Adipocyte (in vitro differentiated cells): ENCODE measurements at regions not wholly inside any gene's neighbourhood (a gene's known extent, or its start where the extent isn't known, plus 50 kb on each side); places are given as distances from the start of the nearest gene placed in this dataset.

Experiments
- DNase-seq: peaks from one replicate; pipeline ENCODE4 v3.0.0-alpha.2; 2015; ENCODE audit warnings: low read depth
- H3K27me3 ChIP-seq: replicated peaks from 2 replicates; pipeline ENCODE4 v1.7.0; 2013; ENCODE audit warnings: mild to moderate bottlenecking, low read length, moderate library complexity; ENCODE audit not compliant: control insufficient read depth, insufficient read depth
- H3K36me3 ChIP-seq: 2 replicates; pipeline ENCODE4 v1.7.0; 2013; ENCODE audit warnings: low read length, mild to moderate bottlenecking, moderate library complexity; ENCODE audit not compliant: control insufficient read depth, insufficient read depth, severe bottlenecking
- H3K4me1 ChIP-seq: 2 replicates; pipeline ENCODE4 v1.7.0; 2013; ENCODE audit warnings: mild to moderate bottlenecking, low read length, moderate library complexity; ENCODE audit not compliant: control insufficient read depth, insufficient read depth
- H3K4me3 ChIP-seq: 2 replicates; pipeline ENCODE4 v1.7.0; 2013; ENCODE audit warnings: mild to moderate bottlenecking, low read length, moderate library complexity
- H3K9ac ChIP-seq: 2 replicates; pipeline ENCODE4 v1.7.0; 2013; ENCODE audit warnings: mild to moderate bottlenecking, low read length, moderate library complexity
- H3K9me3 ChIP-seq: 2 replicates; pipeline ENCODE4 v1.7.0; 2013; ENCODE audit warnings: mild to moderate bottlenecking, low read length, moderate library complexity; ENCODE audit not compliant: control insufficient read depth

- Histone ChIP-seq H3K27me3 (no peaks in the 10 kb centered on the region), H3K9ac (peak overlapping the region; percentile 27), H3K9me3 (no peaks in the 10 kb centered on the region), H3K36me3 (no peaks in the 10 kb centered on the region), H3K4me3 (peak overlapping the region; percentile 53), H3K4me1 (peaks cover 24% of the 10 kb centered on the region)
- no peak for DNase-seq
These were observed 526.4 kb downstream of the QKI start for GRCh38 chr6:163940705-163941623.

- H3K27me3 ChIP-seq = no peaks in the 10 kb centered on the region
- peaks cover 14% of the 10 kb centered on the region for H3K4me1 ChIP-seq
- H3K4me3 ChIP-seq = no peak overlapping the region
- no peak overlapping the region for H3K9ac ChIP-seq
- no peaks in the 10 kb centered on the region for H3K36me3 ChIP-seq
- no peaks in the 10 kb centered on the region for H3K9me3 ChIP-seq
- no peak for DNase-seq
These were observed 522.6 kb downstream of the QKI start for GRCh38 chr6:163937071-163937470.

GRCh38 chr6:163935158-163935762 is 520.7 kb downstream of the QKI start:
- no peaks in the 10 kb centered on the region for H3K9me3 ChIP-seq
- H3K9ac ChIP-seq = no peak overlapping the region
- no peak overlapping the region for H3K4me3 ChIP-seq
- no peaks in the 10 kb centered on the region for H3K36me3 ChIP-seq
- DNase-seq = peak; percentile 49
- H3K27me3 ChIP-seq = no peaks in the 10 kb centered on the region
- no peaks in the 10 kb centered on the region for H3K4me1 ChIP-seq

- Histone ChIP-seq H3K9ac (no peak overlapping the region), H3K9me3 (no peaks in the 10 kb centered on the region), H3K36me3 (no peaks in the 10 kb centered on the region), H3K4me1 (peaks cover 6% of the 10 kb centered on the region), H3K4me3 (no peak overlapping the region), H3K27me3 (no peaks in the 10 kb centered on the region)
- no peak for DNase-seq
These were observed 515.5 kb downstream of the QKI start for GRCh38 chr6:163930012-163930411.

- Histone ChIP-seq H3K36me3 (no peaks in the 10 kb centered on the region), H3K9me3 (no peaks in the 10 kb centered on the region), H3K27me3 (no peaks in the 10 kb centered on the region), H3K4me1 (peaks cover 6% of the 10 kb centered on the region), H3K4me3 (no peak overlapping the region), H3K9ac (no peak overlapping the region)
- no peak for DNase-seq
These were observed 515.0 kb downstream of the QKI start for GRCh38 chr6:163929538-163929937.

- no peak for DNase-seq
- Histone ChIP-seq H3K9me3 (no peaks in the 10 kb centered on the region), H3K4me1 (peaks cover 6% of the 10 kb centered on the region), H3K4me3 (no peak overlapping the region), H3K9ac (no peak overlapping the region), H3K36me3 (no peaks in the 10 kb centered on the region), H3K27me3 (no peaks in the 10 kb centered on the region)
These were observed 512.1 kb downstream of the QKI start for GRCh38 chr6:163926642-163927041.

- H3K4me3 ChIP-seq = no peak overlapping the region
- no peak for DNase-seq
- H3K9me3 ChIP-seq = no peaks in the 10 kb centered on the region
- no peaks in the 10 kb centered on the region for H3K27me3 ChIP-seq
- H3K4me1 ChIP-seq = peaks cover 6% of the 10 kb centered on the region
- no peaks in the 10 kb centered on the region for H3K36me3 ChIP-seq
- no peak overlapping the region for H3K9ac ChIP-seq
These were observed 511.3 kb downstream of the QKI start for GRCh38 chr6:163925839-163926238.

- H3K27me3 ChIP-seq = no peaks in the 10 kb centered on the region
- H3K9ac ChIP-seq = no peak overlapping the region
- no peaks in the 10 kb centered on the region for H3K9me3 ChIP-seq
- peaks cover 6% of the 10 kb centered on the region for H3K4me1 ChIP-seq
- DNase-seq = no peak
- no peak overlapping the region for H3K4me3 ChIP-seq
- no peaks in the 10 kb centered on the region for H3K36me3 ChIP-seq
These were observed 509.3 kb downstream of the QKI start for GRCh38 chr6:163923658-163924411.

- no peak overlapping the region for H3K9ac ChIP-seq
- no peaks in the 10 kb centered on the region for H3K9me3 ChIP-seq
- no peak overlapping the region for H3K4me3 ChIP-seq
- H3K27me3 ChIP-seq = no peaks in the 10 kb centered on the region
- peaks cover 6% of the 10 kb centered on the region for H3K4me1 ChIP-seq
- H3K36me3 ChIP-seq = no peaks in the 10 kb centered on the region
- no peak for DNase-seq
These were observed 508.0 kb downstream of the QKI start for GRCh38 chr6:163922562-163922961.

GRCh38 chr6:163919652-163920051 is 505.1 kb downstream of the QKI start:
- no peaks in the 10 kb centered on the region for H3K4me1 ChIP-seq
- no peak for DNase-seq

More at GRCh38 chr6:163919652-163920051, 505.1 kb downstream of the QKI start:
- H3K9me3 ChIP-seq = no peaks in the 10 kb centered on the region
- no peaks in the 10 kb centered on the region for H3K27me3 ChIP-seq
- no peaks in the 10 kb centered on the region for H3K36me3 ChIP-seq
- H3K4me3 ChIP-seq = no peak overlapping the region
- no peak overlapping the region for H3K9ac ChIP-seq
